Breast epithelium (tissue), 4 donors: ENCODE measurements at regions not wholly inside any gene's neighbourhood (a gene's known extent, or its start where the extent isn't known, plus 50 kb on each side); places are given as distances from the start of the nearest gene placed in this dataset.

Experiments
- DNase-seq, 2 donors: peaks; one replicate each; pipeline ENCODE4 v3.0.0-alpha.2; 2019; ENCODE audit warnings: low spot score in 2 of 2
- H3K27ac ChIP-seq, 2 donors: fragments of 200-600 bp; sonication (generic) in 1 of 2; one replicate each; pipeline ENCODE4 v1.5.1; 2016 to 2019; ENCODE audit warnings: mild to moderate bottlenecking in 1 of 2
- H3K27me3 ChIP-seq, 2 donors: fragments of 200-600 bp; sonication (generic) in 1 of 2; one replicate each; pipeline versions ENCODE4 v1.5.1 to v1.6.0; 2017 to 2019; ENCODE audit warnings: control low read depth in 1 of 2, mild to moderate bottlenecking in 1 of 2
- H3K36me3 ChIP-seq: fragments of 200-600 bp; one replicate; pipeline ENCODE4 v1.5.1; 2019
- H3K4me1 ChIP-seq, 2 donors: fragments of 200-600 bp; sonication (generic); one replicate each; pipeline ENCODE4 v1.5.1; 2016 to 2019; ENCODE audit warnings: control low read depth in 1 of 2
- H3K4me3 ChIP-seq, 3 donors: fragments of 200-600 bp; sonication (generic); 1 replicate in 2 of 3; 2 replicates in 1 of 3; pipeline ENCODE4 v1.5.1; 2016 to 2019; ENCODE audit warnings: mild to moderate bottlenecking in 3 of 3, moderate library complexity in 2 of 3
- H3K9me3 ChIP-seq, 2 donors: fragments of 200-600 bp; sonication (generic) in 1 of 2; one replicate each; pipeline ENCODE4 v1.5.1; 2016 to 2019; ENCODE audit warnings: control low read depth in 1 of 2
- POLR2A ChIP-seq: fragments of 450-650 bp; IDR thresholded peaks from one replicate; pipeline ENCODE4 v1.6.1; 2016; ENCODE audit warnings: antibody characterized with exemption, mild to moderate bottlenecking, moderate library complexity
- POLR2AphosphoS5 ChIP-seq, 3 donors: sonication (generic); formaldehyde crosslinking; IDR thresholded peaks; one replicate each; pipeline ENCODE4 v1.6.1; 2017; ENCODE audit warnings: antibody characterized with exemption in 3 of 3
- intact Hi-C: fragments of 100-400 bp; cut with DNase I; formaldehyde crosslinking; loops from one replicate; pipeline ENCODE4 v1.15.1; 2023; ENCODE audit warnings: low total_unique reads
- TF ChIP-seq, protein P1 (sequence below), 3 donors: fragments of 450-650 bp; IDR thresholded peaks; one replicate each; pipeline ENCODE4 v1.5.1; 2016 to 2017; ENCODE audit warnings: antibody characterized with exemption in 3 of 3, mild to moderate bottlenecking in 3 of 3, moderate library complexity in 3 of 3

DNA sequence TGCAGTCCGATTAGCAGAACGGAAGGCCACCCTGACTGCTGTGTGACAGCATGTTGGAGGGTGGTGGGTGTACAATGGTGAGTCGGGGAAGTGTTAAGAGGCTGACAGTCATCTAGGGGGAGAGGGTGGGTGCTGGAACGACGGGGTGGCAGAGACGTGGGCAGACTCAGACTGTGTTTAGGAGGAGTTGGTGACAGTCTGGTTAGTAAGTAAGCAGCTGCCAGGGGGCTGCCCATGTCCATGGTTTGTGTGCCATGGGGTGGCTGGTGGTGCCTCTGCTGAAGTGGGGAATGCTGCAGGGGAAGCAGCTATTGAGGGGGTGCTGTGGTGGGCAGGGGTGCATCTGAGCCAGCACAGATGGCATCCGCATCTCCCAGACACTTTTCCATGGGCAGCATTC, 51.3 kb upstream of the BOD1 start:
- Histone ChIP-seq H3K36me3 (no peaks in the 10 kb centered on the region), H3K4me1 (peaks cover 0 to 2% of the 10 kb centered on the region in 2 donors), H3K27me3 (no peaks in the 10 kb centered on the region), H3K27ac (no peak overlapping the region), H3K9me3 (no peaks in the 10 kb centered on the region), H3K4me3 (no peak overlapping the region)
- no peak for DNase-seq
- intact Hi-C loops, result no loop called here
- TF ChIP-seq POLR2AphosphoS5 (IDR thresholded peaks at IDR 0.05), result no peak
- no peak for TF ChIP-seq POLR2A
- TF ChIP-seq, protein P1, sequence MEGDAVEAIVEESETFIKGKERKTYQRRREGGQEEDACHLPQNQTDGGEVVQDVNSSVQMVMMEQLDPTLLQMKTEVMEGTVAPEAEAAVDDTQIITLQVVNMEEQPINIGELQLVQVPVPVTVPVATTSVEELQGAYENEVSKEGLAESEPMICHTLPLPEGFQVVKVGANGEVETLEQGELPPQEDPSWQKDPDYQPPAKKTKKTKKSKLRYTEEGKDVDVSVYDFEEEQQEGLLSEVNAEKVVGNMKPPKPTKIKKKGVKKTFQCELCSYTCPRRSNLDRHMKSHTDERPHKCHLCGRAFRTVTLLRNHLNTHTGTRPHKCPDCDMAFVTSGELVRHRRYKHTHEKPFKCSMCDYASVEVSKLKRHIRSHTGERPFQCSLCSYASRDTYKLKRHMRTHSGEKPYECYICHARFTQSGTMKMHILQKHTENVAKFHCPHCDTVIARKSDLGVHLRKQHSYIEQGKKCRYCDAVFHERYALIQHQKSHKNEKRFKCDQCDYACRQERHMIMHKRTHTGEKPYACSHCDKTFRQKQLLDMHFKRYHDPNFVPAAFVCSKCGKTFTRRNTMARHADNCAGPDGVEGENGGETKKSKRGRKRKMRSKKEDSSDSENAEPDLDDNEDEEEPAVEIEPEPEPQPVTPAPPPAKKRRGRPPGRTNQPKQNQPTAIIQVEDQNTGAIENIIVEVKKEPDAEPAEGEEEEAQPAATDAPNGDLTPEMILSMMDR (IDR thresholded peaks at IDR 0.05), result no peak

DNA sequence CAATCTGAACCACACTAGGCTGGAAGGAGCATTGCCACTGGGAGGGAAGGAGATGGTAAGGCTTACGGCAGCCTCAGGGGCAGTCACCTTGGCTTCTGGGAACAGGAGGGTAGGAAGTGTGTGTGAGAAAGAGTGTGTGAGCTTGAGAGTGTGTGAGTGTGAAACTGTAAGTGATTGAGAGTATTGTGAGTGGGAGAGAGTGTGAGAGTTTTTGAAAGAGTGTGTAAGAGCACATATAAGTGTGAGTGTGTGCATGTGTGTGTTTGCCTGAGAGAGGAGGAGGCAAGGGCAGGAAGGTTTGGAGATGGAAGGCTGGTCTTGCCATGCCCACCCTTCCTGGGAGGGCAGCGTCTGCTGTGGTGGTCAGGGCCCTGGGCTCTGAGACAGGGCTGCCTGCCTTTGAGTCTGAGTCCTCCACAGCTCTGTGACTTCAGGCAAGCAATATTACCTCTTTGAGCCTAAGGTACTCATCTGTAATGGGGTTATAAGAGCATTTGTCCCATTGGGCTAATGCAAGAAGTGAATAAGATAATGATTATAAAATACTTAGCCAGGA, 51.9 kb upstream of the BOD1 start:
- Histone ChIP-seq H3K4me3 (no peak overlapping the region), H3K36me3 (no peaks in the 10 kb centered on the region), H3K27ac (no peak overlapping the region), H3K27me3 (no peaks in the 10 kb centered on the region), H3K4me1 (peaks cover 0 to 2% of the 10 kb centered on the region in 2 donors), H3K9me3 (no peaks in the 10 kb centered on the region)
- DNase-seq, result no peak
- TF ChIP-seq, protein P1 (IDR thresholded peaks at IDR 0.05), result no peak
- no peak for TF ChIP-seq POLR2A
- no peak for TF ChIP-seq POLR2AphosphoS5 (IDR thresholded peaks at IDR 0.05)
- intact Hi-C loops, result no loop called here

DNA sequence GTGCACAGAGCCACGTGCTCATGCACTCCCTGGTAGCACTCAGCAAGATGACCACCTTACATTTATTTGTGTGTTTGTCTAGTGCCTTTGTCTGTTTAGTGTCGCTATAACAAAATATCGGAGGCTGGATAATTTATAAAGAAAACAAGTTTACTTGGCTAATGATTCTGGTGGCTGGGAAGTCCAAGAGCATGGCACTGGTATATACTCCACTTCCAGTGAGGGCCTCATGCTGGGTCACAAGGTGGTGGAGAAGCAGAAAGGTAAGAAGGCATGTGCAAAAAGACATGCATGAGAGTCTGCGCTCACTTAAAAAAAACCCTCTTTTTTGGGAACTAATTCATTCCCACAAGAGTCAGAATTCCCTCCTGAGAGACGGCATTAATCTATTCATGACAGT, 52.5 kb upstream of the BOD1 start:
- H3K9me3 ChIP-seq, result no peaks in the 10 kb centered on the region
- no peak for TF ChIP-seq POLR2AphosphoS5 (IDR thresholded peaks at IDR 0.05)
- no peak for TF ChIP-seq POLR2A
- TF ChIP-seq, protein P1 (IDR thresholded peaks at IDR 0.05), result no peak
- H3K4me1 ChIP-seq, result peaks cover 0 to 2% of the 10 kb centered on the region in 2 donors
- no peak overlapping the region for H3K4me3 ChIP-seq
- intact Hi-C loops, result no loop called here
- H3K27me3 ChIP-seq, result no peaks in the 10 kb centered on the region
- DNase-seq, result no peak
- H3K36me3 ChIP-seq, result no peaks in the 10 kb centered on the region
- no peak overlapping the region for H3K27ac ChIP-seq

DNA sequence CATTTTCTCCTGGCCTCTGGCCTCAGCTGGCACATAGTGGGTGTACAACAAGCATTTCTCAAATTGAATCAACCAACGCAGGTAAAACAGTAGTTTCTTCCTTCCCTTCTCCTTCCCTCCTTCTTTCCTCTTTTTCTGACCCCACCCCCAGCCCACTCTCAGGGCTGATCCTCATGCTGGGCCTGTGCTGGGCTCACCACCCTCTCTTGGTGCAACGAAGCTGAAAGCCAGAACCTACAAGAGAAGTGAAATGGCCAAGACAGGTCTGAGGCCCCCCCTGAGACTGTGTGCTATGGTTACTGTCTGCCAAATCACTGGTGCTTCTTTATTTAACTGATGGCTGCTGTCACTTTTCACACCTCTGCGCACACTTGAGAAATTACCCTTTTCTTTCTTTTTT, 53.0 kb upstream of the BOD1 start:
- Histone ChIP-seq H3K9me3 (no peaks in the 10 kb centered on the region), H3K36me3 (no peaks in the 10 kb centered on the region), H3K27ac (peak overlapping the region in 1 of 2 donors; percentile 82), H3K4me3 (no peak overlapping the region), H3K4me1 (peaks cover 0 to 2% of the 10 kb centered on the region in 2 donors), H3K27me3 (no peaks in the 10 kb centered on the region)
- TF ChIP-seq POLR2A (no peak), POLR2AphosphoS5 (IDR thresholded peaks at IDR 0.05) (no peak)
- TF ChIP-seq, protein P1 (IDR thresholded peaks at IDR 0.05), result no peak
- no peak for DNase-seq
- intact Hi-C loops, result no loop called here

DNA sequence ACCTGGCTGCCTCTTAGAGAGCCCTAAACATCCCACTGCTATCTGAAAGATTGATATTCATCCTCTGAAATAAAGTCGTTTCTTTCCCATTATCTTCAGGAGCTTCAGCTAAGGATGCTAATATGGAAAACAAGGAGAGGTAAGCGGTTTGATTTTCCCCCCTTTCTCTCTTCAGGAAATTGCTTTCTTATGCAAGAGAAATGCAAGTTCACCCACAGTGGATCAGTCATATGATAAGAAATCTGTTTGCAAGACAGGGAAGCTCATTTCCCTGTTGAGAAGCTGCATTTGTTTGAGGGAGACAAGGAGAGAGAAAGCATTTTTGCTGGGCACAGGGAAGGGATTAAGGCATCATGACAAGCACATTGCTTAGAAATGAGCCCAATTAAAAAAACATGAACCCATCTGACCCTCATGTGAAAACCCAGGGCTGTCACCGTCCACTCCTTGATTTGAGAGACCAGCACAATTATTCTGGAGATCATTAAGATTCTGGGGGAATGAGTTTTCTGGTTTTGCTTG, 53.7 kb upstream of the BOD1 start:
- DNase-seq, result no peak
- Histone ChIP-seq H3K4me3 (peak overlapping the region; percentile 1 to 56 (median 36)), H3K36me3 (no peaks in the 10 kb centered on the region), H3K27ac (peak overlapping the region; percentile 33 to 82), H3K9me3 (peaks cover 0 to 5% of the 10 kb centered on the region in 2 donors), H3K27me3 (no peaks in the 10 kb centered on the region), H3K4me1 (peaks cover 0 to 2% of the 10 kb centered on the region in 2 donors)
- TF ChIP-seq, protein P1 (IDR thresholded peaks at IDR 0.05), result no peak
- no peak for TF ChIP-seq POLR2AphosphoS5 (IDR thresholded peaks at IDR 0.05)
- no peak for TF ChIP-seq POLR2A
- intact Hi-C loops, result no loop called here
